Testis (tissue), 2 donors: ENCODE measurements at regions not wholly inside any gene's neighbourhood (a gene's known extent, or its start where the extent isn't known, plus 50 kb on each side); places are given as distances from the start of the nearest gene placed in this dataset.

ENCODE experiments used
- DNase-seq: peaks from one replicate; pipeline ENCODE4 v3.0.0-alpha.2; 2019
- H3K27ac ChIP-seq, 2 donors: fragments of 200-600 bp; sonication (generic); one replicate each; pipeline ENCODE4 v1.5.1; 2019
- H3K27me3 ChIP-seq: fragments of 200-600 bp; sonication (generic); one replicate; pipeline ENCODE4 v1.5.1; 2019
- H3K36me3 ChIP-seq: fragments of 200-600 bp; sonication (generic); one replicate; pipeline ENCODE4 v1.5.1; 2017; ENCODE audit warnings: low read depth; ENCODE audit errors: missing control alignments
- H3K4me1 ChIP-seq: fragments of 200-600 bp; sonication (generic); one replicate; pipeline ENCODE4 v1.5.1; 2019
- H3K4me3 ChIP-seq, 2 donors: fragments of 200-600 bp; sonication (generic); one replicate each; pipeline ENCODE4 v1.5.1; 2017 to 2019
- H3K9me3 ChIP-seq: fragments of 200-600 bp; sonication (generic); one replicate; pipeline ENCODE4 v1.5.1; 2017
- CTCF ChIP-seq, 3 experiments: fragments of 450-650 bp in 2 of 3; fragments of 200-600 bp in 1 of 3; sonication (generic) in 1 of 3; IDR thresholded peaks; one replicate each; pipeline ENCODE4 v1.5.1; 2016 to 2019; ENCODE audit warnings: antibody characterized with exemption in 3 of 3, mild to moderate bottlenecking in 2 of 3, moderate library complexity in 1 of 3
- POLR2A ChIP-seq: fragments of 450-650 bp; IDR thresholded peaks from one replicate; pipeline ENCODE4 v1.6.1; 2017; ENCODE audit warnings: antibody characterized with exemption, mild to moderate bottlenecking, moderate library complexity
- WGBS, 2 donors: methylation state at CpG; one replicate each; pipeline ENCODE4 v1.1.5; 2018; 5-methylcytosine and 5-hydroxymethylcytosine counted together
- intact Hi-C: fragments of 100-400 bp; cut with DNase I; formaldehyde crosslinking; loops from one replicate; pipeline ENCODE4 v1.15.1; 2023; ENCODE audit warnings: low total_unique reads

DNA sequence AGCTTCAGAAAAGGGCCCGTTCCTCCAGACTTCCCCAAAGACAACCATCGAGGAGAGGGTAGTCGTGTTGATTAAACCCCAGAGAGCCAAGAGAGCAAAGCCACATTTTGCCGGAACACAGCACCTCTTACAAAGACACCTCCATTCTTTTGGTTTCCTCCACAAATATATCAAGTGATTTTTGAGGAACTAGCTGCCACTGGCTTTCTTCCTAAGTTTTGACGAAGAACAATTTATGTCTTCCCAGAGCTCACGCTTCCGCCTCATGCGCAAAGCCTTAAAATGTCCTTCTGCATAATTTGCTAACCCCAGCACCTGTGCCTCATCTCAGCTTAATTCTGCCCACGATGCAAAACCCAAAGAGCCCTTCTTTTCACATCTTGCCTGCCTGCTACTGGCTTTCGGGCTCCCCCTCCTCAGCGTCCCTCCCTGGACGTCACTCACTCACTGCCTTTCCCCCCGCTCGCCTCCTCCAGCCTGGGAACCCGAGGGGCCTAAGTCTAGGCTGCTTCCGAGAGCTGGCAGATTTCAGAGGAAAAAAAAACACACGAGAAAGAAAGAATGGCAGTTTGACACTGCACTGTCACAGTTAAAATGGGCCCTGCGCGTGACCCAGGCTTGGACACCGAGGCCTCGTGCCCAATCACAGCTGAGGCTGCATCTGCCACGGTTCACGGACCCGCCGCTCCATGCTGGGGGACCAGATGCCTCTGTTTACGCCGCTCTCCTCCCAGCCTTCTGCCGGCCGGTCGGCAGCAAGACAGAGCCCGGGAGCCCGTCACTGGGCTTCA, 77.6 kb upstream of the IFNAR2 start:
- 33 to 35% methylated on average over 30 to 32 of the region's 32 CpGs for WGBS, 2 donors
- intact Hi-C loops, result no loop called here
- DNase-seq, result no peak
- no peak overlapping the region for H3K4me3 ChIP-seq
- H3K9me3 ChIP-seq, result no peaks in the 10 kb centered on the region
- no peaks in the 10 kb centered on the region for H3K36me3 ChIP-seq
- no peaks in the 10 kb centered on the region for H3K27me3 ChIP-seq
- no peaks in the 10 kb centered on the region for H3K4me1 ChIP-seq
- no peak overlapping the region for H3K27ac ChIP-seq
- TF ChIP-seq POLR2A (no peak), CTCF (IDR thresholded peaks at IDR 0.05) (no peak)

DNA sequence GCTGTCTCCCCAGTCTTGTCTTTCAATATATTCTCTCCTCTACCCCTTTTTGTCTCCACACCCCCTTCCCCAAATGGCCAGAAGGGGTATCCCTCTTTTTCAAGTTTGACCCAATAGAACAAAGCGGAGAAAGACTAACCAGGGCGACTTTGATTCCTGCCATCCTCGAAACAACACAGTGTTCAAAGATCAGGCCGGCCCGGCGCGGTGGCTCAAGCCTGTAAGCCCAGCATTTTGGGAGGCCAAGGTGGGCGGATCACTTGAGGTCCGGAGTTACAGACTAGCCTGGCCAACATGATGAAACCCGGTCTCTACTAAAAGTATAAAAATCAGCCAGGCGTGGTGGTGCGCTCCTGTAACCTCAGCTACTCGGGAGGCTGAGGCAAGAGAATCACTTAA, 77.0 kb upstream of the IFNAR2 start:
- Histone ChIP-seq H3K4me1 (no peaks in the 10 kb centered on the region), H3K4me3 (no peak overlapping the region), H3K36me3 (no peaks in the 10 kb centered on the region), H3K27ac (no peak overlapping the region), H3K27me3 (no peaks in the 10 kb centered on the region), H3K9me3 (no peaks in the 10 kb centered on the region)
- DNase-seq, result no peak
- 64 to 76% methylated on average over 13 of the region's 13 CpGs for WGBS, 2 donors
- intact Hi-C loops, result no loop called here
- TF ChIP-seq POLR2A (no peak), CTCF (IDR thresholded peaks at IDR 0.05) (no peak)

DNA sequence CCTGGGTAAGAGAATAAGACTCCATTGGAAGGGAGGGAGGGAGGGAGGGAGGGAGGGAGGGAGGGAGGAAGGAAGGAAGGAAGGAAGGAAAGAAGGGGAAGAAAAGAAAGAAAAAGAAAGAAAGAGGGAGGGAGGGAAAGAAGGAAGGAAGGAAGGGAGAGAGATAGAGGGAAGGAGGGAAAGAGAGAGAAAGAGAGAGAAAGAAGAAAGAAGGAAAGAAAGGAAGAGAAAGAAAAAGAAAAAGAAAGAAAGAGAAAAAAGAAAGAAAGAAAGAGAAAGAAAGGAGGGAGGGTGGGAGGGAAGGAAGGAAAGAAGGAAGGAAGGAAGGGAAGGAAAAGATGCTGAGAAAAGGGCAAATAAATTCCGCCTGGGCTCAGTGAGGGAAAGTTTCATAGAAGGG, 74.7 kb upstream of the IFNAR2 start:
- no peaks in the 10 kb centered on the region for H3K4me1 ChIP-seq
- H3K27me3 ChIP-seq, result no peaks in the 10 kb centered on the region
- intact Hi-C loops, result no loop called here
- no peak for DNase-seq
- no peak overlapping the region for H3K4me3 ChIP-seq
- no peak overlapping the region for H3K27ac ChIP-seq
- 79 to 92% methylated on average over 1 of the region's 1 CpG for WGBS, 2 donors
- no peaks in the 10 kb centered on the region for H3K36me3 ChIP-seq
- no peaks in the 10 kb centered on the region for H3K9me3 ChIP-seq
- TF ChIP-seq CTCF (IDR thresholded peaks at IDR 0.05) (no peak), POLR2A (no peak)

DNA sequence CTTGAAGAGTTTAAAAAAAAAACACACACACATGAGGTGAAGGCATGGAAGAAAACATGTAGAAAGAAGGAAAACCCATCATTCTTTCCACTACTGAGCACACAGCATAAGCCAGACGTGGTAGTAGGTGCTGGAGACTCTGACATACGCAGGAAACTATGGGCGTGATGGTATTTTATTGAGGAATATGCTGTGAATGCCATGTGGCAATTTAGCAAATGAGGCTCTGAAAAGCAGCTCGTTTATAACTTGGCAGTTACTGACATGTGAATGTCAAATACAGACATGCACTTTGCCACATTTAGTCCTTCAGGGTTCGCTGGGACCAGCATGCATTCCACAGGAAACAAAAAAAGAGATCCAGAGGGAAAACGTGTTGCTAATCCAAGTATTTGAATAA, 74.3 kb upstream of the IFNAR2 start:
- no peak overlapping the region for H3K4me3 ChIP-seq
- H3K27me3 ChIP-seq, result no peaks in the 10 kb centered on the region
- intact Hi-C loops, result no loop called here
- no peak for DNase-seq
- no peak overlapping the region for H3K27ac ChIP-seq
- no peaks in the 10 kb centered on the region for H3K36me3 ChIP-seq
- no peaks in the 10 kb centered on the region for H3K4me1 ChIP-seq
- 51 to 66% methylated on average over 6 of the region's 6 CpGs for WGBS, 2 donors
- TF ChIP-seq CTCF (IDR thresholded peaks at IDR 0.05) (no peak), POLR2A (no peak)
- no peaks in the 10 kb centered on the region for H3K9me3 ChIP-seq

- no peaks in the 10 kb centered on the region for H3K9me3 ChIP-seq
- DNase-seq, result no peak
- no peak overlapping the region for H3K27ac ChIP-seq
- H3K36me3 ChIP-seq, result no peaks in the 10 kb centered on the region
- no peak overlapping the region for H3K4me3 ChIP-seq
- TF ChIP-seq CTCF (IDR thresholded peaks at IDR 0.05) (no peak), POLR2A (no peak)
- peaks cover under 1% of the 10 kb centered on the region for H3K4me1 ChIP-seq
- 15 to 23% methylated on average over 3 of the region's 3 CpGs for whole genome bisulfite sequencing, 2 donors
- intact Hi-C loops, result no loop called here
- H3K27me3 ChIP-seq, result no peaks in the 10 kb centered on the region
Observed at GRCh38 chr21:33157303-33157702, 72.4 kb upstream of the IFNAR2 start.
